Neural progenitor cell (in vitro differentiated cells): ENCODE measurements at regions not wholly inside any gene's neighbourhood (a gene's known extent, or its start where the extent isn't known, plus 50 kb on each side); places are given as distances from the start of the nearest gene placed in this dataset.

ENCODE experiments used
- DNase-seq: peaks from one replicate; pipeline ENCODE4 v3.0.0-alpha.2; 2016; ENCODE audit warnings: low spot score
- H2AFZ ChIP-seq: fragments of 200-600 bp; sonication (generic); replicated peaks from 2 replicates; pipeline ENCODE4 v1.6.1; 2016; ENCODE audit warnings: antibody characterized with exemption
- H3F3A ChIP-seq: fragments of 200-600 bp; sonication (generic); 2 replicates; pipeline ENCODE4 v1.6.1; 2016; ENCODE audit warnings: antibody characterized with exemption, low read depth
- H3K27ac ChIP-seq: fragments of 200-600 bp; sonication (generic); 2 replicates; pipeline ENCODE4 v1.5.1; 2016; ENCODE audit warnings: mild to moderate bottlenecking
- H3K27me3 ChIP-seq: fragments of 200-600 bp; sonication (generic); 2 replicates; pipeline ENCODE4 v1.6.1; 2016; ENCODE audit warnings: mild to moderate bottlenecking, moderate library complexity
- H3K36me3 ChIP-seq: fragments of 200-600 bp; sonication (generic); 2 replicates; pipeline ENCODE4 v1.5.1; 2016
- H3K4me1 ChIP-seq: fragments of 200-600 bp; sonication (generic); 2 replicates; pipeline ENCODE4 v1.6.1; 2016; ENCODE audit warnings: mixed run types
- H3K4me2 ChIP-seq: fragments of 200-600 bp; sonication (generic); 2 replicates; pipeline ENCODE4 v1.6.1; 2016
- H3K4me3 ChIP-seq: fragments of 200-600 bp; sonication (generic); 2 replicates; pipeline ENCODE4 v1.5.1; 2016
- H3K79me2 ChIP-seq: fragments of 200-600 bp; sonication (generic); 2 replicates; pipeline ENCODE4 v1.6.1; 2016; ENCODE audit warnings: low read depth
- H3K9ac ChIP-seq: fragments of 200-600 bp; sonication (generic); 2 replicates; pipeline ENCODE4 v1.6.1; 2016
- H3K9me3 ChIP-seq: fragments of 200-600 bp; sonication (generic); 2 replicates; pipeline ENCODE4 v1.5.1; 2016; ENCODE audit warnings: low read depth
- H4K20me1 ChIP-seq: fragments of 200-600 bp; sonication (generic); 2 replicates; pipeline ENCODE4 v1.6.1; 2016; ENCODE audit warnings: low read depth
- H3K27ac Mint-ChIP-seq: 3 replicates; pipeline ENCODE4 v1.8.0; 2021; ENCODE audit warnings: mixed read lengths
- H3K27me3 Mint-ChIP-seq: 2 replicates; pipeline ENCODE4 v1.8.0; 2022; ENCODE audit warnings: low read depth, mild to moderate bottlenecking, inconsistent platforms, moderate library complexity, mixed read lengths; ENCODE audit not compliant: insufficient read depth
- H3K36me3 Mint-ChIP-seq: 3 replicates; pipeline ENCODE4 v1.8.0; 2021; ENCODE audit warnings: mixed read lengths
- H3K4me1 Mint-ChIP-seq: 3 replicates; pipeline ENCODE4 v1.8.0; 2021; ENCODE audit warnings: mixed read lengths
- H3K4me3 Mint-ChIP-seq: 3 replicates; pipeline ENCODE4 v1.8.0; 2021; ENCODE audit warnings: mild to moderate bottlenecking, moderate library complexity, mixed read lengths
- H3K9me3 Mint-ChIP-seq: 3 replicates; pipeline ENCODE4 v1.8.0; 2020; ENCODE audit warnings: mixed read lengths
- EZH2 ChIP-seq: fragments of 200-600 bp; sonication (generic); IDR thresholded peaks from 2 replicates; pipeline ENCODE4 v1.6.1; 2017; ENCODE audit warnings: antibody characterized with exemption, mild to moderate bottlenecking, moderate library complexity
- EZH2phosphoT487 ChIP-seq: fragments of 200-600 bp; sonication (generic); IDR thresholded peaks from 2 replicates; pipeline ENCODE4 v1.6.1; 2017; ENCODE audit warnings: antibody characterized with exemption
- TF ChIP-seq, protein P1 (sequence below): fragments of 200-600 bp; sonication (generic); IDR thresholded peaks from 2 replicates; pipeline ENCODE4 v1.5.1; 2017; ENCODE audit warnings: antibody characterized with exemption, mild to moderate bottlenecking

DNA sequence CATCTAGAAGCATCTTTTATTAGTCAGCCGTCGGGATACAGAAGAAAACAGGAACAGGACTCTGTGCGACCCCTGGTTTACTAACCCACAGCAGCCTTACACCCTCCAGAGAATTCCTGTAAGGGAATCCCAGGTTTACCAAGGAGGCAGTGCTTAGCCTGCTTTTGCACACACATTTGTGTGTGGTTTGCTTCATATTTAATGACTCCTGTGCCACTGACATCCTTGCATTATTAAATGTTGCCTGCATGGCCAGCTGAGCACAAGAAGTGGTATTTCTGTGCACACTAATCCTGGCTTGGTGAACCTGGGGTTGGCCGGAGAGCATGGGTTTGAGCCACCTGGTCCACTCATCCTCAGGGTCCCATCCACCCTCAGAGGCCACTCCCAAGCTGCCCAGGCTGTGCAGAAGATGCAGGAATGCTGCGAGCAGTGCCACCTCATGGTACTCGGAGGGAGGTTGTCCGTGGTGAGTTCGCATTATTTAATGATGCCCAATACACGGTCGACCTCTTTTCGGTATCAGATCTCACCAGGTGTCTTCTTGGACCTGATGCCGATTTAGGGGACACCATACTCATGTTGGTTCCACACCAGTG lies 152.4 kb upstream of the RTL1 start:
- peaks cover 2% of the 10 kb centered on the region for H3K27me3 Mint-ChIP-seq
- peaks cover 21% of the 10 kb centered on the region for H3K9me3 Mint-ChIP-seq
- DNase-seq: no peak
- H3K27ac ChIP-seq: no peak overlapping the region
- no peaks in the 10 kb centered on the region for H3F3A ChIP-seq
- H3K27ac Mint-ChIP-seq: no peak overlapping the region
- H3K4me1 Mint-ChIP-seq: no peaks in the 10 kb centered on the region
- no peak overlapping the region for H2AFZ ChIP-seq
- H3K4me2 ChIP-seq: no peak overlapping the region
- H3K79me2 ChIP-seq: no peaks in the 10 kb centered on the region
- H3K36me3 ChIP-seq: no peaks in the 10 kb centered on the region
- no peaks in the 10 kb centered on the region for H3K36me3 Mint-ChIP-seq
- H3K4me3 Mint-ChIP-seq: no peak overlapping the region
- no peaks in the 10 kb centered on the region for H4K20me1 ChIP-seq
- H3K9me3 ChIP-seq: no peaks in the 10 kb centered on the region
- H3K27me3 ChIP-seq: no peaks in the 10 kb centered on the region
- no peak overlapping the region for H3K4me3 ChIP-seq
- H3K9ac ChIP-seq: no peak overlapping the region
- TF ChIP-seq EZH2phosphoT487 (no peak), EZH2 (no peak)
- TF ChIP-seq, protein P1, sequence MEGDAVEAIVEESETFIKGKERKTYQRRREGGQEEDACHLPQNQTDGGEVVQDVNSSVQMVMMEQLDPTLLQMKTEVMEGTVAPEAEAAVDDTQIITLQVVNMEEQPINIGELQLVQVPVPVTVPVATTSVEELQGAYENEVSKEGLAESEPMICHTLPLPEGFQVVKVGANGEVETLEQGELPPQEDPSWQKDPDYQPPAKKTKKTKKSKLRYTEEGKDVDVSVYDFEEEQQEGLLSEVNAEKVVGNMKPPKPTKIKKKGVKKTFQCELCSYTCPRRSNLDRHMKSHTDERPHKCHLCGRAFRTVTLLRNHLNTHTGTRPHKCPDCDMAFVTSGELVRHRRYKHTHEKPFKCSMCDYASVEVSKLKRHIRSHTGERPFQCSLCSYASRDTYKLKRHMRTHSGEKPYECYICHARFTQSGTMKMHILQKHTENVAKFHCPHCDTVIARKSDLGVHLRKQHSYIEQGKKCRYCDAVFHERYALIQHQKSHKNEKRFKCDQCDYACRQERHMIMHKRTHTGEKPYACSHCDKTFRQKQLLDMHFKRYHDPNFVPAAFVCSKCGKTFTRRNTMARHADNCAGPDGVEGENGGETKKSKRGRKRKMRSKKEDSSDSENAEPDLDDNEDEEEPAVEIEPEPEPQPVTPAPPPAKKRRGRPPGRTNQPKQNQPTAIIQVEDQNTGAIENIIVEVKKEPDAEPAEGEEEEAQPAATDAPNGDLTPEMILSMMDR: no peak
- no peaks in the 10 kb centered on the region for H3K4me1 ChIP-seq

DNA sequence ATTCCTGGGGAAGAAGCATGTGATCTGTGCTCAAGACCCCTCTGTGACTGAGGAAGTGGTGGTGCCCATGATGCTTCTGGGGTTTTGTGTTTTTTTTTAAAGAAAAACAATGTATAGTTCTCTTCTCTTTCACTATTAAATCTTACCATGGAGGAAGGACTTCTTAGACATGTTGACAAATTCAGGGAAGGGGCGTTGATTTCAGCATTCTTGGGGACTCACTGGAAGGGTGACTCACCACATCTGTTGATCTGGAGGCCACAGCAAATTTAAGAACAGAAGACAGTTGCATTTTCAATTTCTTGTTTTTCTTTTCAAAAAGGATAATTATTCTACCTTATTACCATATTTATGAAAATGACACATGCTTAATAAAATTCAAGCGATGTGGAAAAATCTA lies 152.9 kb upstream of the RTL1 start:
- no peaks in the 10 kb centered on the region for H3F3A ChIP-seq
- Mint-ChIP-seq H3K4me1 (no peaks in the 10 kb centered on the region), H3K27me3 (peaks cover 2% of the 10 kb centered on the region), H3K36me3 (no peaks in the 10 kb centered on the region), H3K27ac (no peak overlapping the region), H3K4me3 (no peak overlapping the region), H3K9me3 (peaks cover 26% of the 10 kb centered on the region)
- no peaks in the 10 kb centered on the region for H3K9me3 ChIP-seq
- no peak for TF ChIP-seq EZH2
- TF ChIP-seq, protein P1: no peak
- no peak for TF ChIP-seq EZH2phosphoT487
- H3K9ac ChIP-seq: no peak overlapping the region
- DNase-seq: no peak
- H3K27me3 ChIP-seq: no peaks in the 10 kb centered on the region
- H3K36me3 ChIP-seq: no peaks in the 10 kb centered on the region
- no peak overlapping the region for H3K4me3 ChIP-seq
- H3K79me2 ChIP-seq: no peaks in the 10 kb centered on the region
- no peaks in the 10 kb centered on the region for H4K20me1 ChIP-seq
- H3K4me1 ChIP-seq: no peaks in the 10 kb centered on the region
- no peak overlapping the region for H2AFZ ChIP-seq
- H3K4me2 ChIP-seq: no peak overlapping the region
- no peak overlapping the region for H3K27ac ChIP-seq

DNA sequence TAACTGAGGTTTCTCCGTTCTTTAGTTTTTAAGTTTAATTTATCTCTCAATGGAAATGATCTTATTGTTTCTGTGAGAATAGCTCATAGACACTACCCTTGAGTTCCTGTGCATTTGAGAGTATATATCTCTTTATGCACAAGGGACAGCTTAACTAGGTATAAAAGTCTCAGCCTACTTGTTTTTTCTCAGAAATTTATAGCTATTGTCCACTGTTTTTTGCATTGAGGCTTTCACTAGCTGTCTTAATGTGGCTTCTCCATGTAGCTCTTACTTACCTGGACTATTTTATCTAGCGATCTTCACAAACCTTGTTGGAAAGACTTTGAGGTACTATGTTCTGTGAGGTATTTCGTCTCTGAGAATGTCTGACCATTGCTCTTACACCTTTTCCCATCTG lies 153.9 kb upstream of the RTL1 start:
- Histone ChIP-seq H3K27me3 (no peaks in the 10 kb centered on the region), H3F3A (no peaks in the 10 kb centered on the region), H3K27ac (no peak overlapping the region), H4K20me1 (no peaks in the 10 kb centered on the region), H2AFZ (no peak overlapping the region), H3K4me2 (no peak overlapping the region), H3K36me3 (no peaks in the 10 kb centered on the region), H3K4me1 (no peaks in the 10 kb centered on the region), H3K79me2 (no peaks in the 10 kb centered on the region), H3K9ac (no peak overlapping the region), H3K9me3 (no peaks in the 10 kb centered on the region), H3K4me3 (no peak overlapping the region)
- H3K4me3 Mint-ChIP-seq: no peak overlapping the region
- H3K36me3 Mint-ChIP-seq: no peaks in the 10 kb centered on the region
- H3K27me3 Mint-ChIP-seq: peaks cover 2% of the 10 kb centered on the region
- H3K4me1 Mint-ChIP-seq: peaks cover 4% of the 10 kb centered on the region
- no peak overlapping the region for H3K27ac Mint-ChIP-seq
- TF ChIP-seq EZH2 (no peak), EZH2phosphoT487 (no peak)
- TF ChIP-seq, protein P1: no peak
- DNase-seq: no peak
- peaks cover 33% of the 10 kb centered on the region for H3K9me3 Mint-ChIP-seq
